ENCODE measurements at regions not wholly inside any gene's neighbourhood (a gene's known extent, or its start where the extent isn't known, plus 50 kb on each side); places are given as distances from the start of the nearest gene placed in this dataset.

GRCh38 chr6:23396949-23397348 lies 729.1 kb upstream of the NRSN1 start:
- ChIA-PET POLR2A (no interaction called here), CTCF (no interaction called here)
- no peak overlapping the region for H3K4me3 ChIP-seq (ENCODE audit: low read depth, low read length)
- no peak overlapping the region for H3K27ac ChIP-seq (ENCODE audit: extremely low read depth, low read depth, low read length)
- H3K9me3 ChIP-seq (ENCODE audit: control insufficient read depth, insufficient read depth, low read depth, low read length): no peaks in the 10 kb centered on the region
- TF ChIP-seq SCRT2 (tag by site-specific recombination; IDR thresholded peaks at IDR 0.05) (no peak), ZNF792 (tag by site-specific recombination; IDR thresholded peaks at IDR 0.05) (no peak), KLF1 (tag by site-specific recombination; IDR thresholded peaks at IDR 0.05) (no peak), ZBTB7A (tag by site-specific recombination; IDR thresholded peaks at IDR 0.05; ENCODE audit: low read depth) (no peak), ZNF394 (tag by site-specific recombination; IDR thresholded peaks at IDR 0.05; ENCODE audit: borderline replicate concordance) (no peak), ZNF473 (tag by site-specific recombination; IDR thresholded peaks at IDR 0.05) (no peak)
- no peaks in the 10 kb centered on the region for H3K36me3 ChIP-seq (ENCODE audit: control insufficient read depth in 2 of 2, insufficient read depth in 1 of 2, low read length in 2 of 2)
- H3K4me1 ChIP-seq (ENCODE audit: control insufficient read depth, insufficient read depth, low read length): no peaks in the 10 kb centered on the region

GRCh38 chr6:23403460-23403859 lies 722.6 kb upstream of the NRSN1 start:
- no peak overlapping the region for H3K27ac ChIP-seq (ENCODE audit: extremely low read depth, low read depth, low read length)
- TF ChIP-seq ZNF335 (tag by site-specific recombination; conservative IDR thresholded peaks at IDR 0.05) (no peak), SP3 (tag by site-specific recombination; IDR thresholded peaks at IDR 0.05) (no peak), CTCF (tag by site-specific recombination; IDR thresholded peaks at IDR 0.05) (no peak), HIC1 (tag by site-specific recombination; IDR thresholded peaks at IDR 0.05) (no peak), OVOL3 (tag by site-specific recombination; IDR thresholded peaks at IDR 0.05) (no peak)
- H3K9me3 ChIP-seq (ENCODE audit: control insufficient read depth, insufficient read depth, low read depth, low read length): no peaks in the 10 kb centered on the region
- H3K4me1 ChIP-seq (ENCODE audit: control insufficient read depth, insufficient read depth, low read length): no peaks in the 10 kb centered on the region
- POLR2A ChIA-PET: no interaction called here
- CTCF ChIA-PET: no interaction called here
- H3K36me3 ChIP-seq (ENCODE audit: control insufficient read depth in 2 of 2, insufficient read depth in 1 of 2, low read length in 2 of 2): no peaks in the 10 kb centered on the region
- no peak overlapping the region for H3K4me3 ChIP-seq (ENCODE audit: low read depth, low read length)

GRCh38 chr6:23409531-23409930 lies 716.5 kb upstream of the NRSN1 start:
- ChIA-PET CTCF (no interaction called here), POLR2A (no interaction called here)
- Histone ChIP-seq H3K27ac (ENCODE audit: extremely low read depth, low read depth, low read length) (no peak overlapping the region), H3K9me3 (ENCODE audit: control insufficient read depth, insufficient read depth, low read depth, low read length) (no peaks in the 10 kb centered on the region), H3K4me1 (ENCODE audit: control insufficient read depth, insufficient read depth, low read length) (no peaks in the 10 kb centered on the region), H3K36me3 (ENCODE audit: control insufficient read depth in 2 of 2, insufficient read depth in 1 of 2, low read length in 2 of 2) (no peaks in the 10 kb centered on the region), H3K4me3 (ENCODE audit: low read depth, low read length) (no peak overlapping the region)
- TF ChIP-seq BCL11A (tag by site-specific recombination; IDR thresholded peaks at IDR 0.05; ENCODE audit: low read depth) (no peak), ELK4 (IDR thresholded peaks at IDR 0.05; ENCODE audit: borderline replicate concordance, low read depth, low read length) (no peak), ZNF792 (tag by site-specific recombination; IDR thresholded peaks at IDR 0.05) (no peak), ZNF624 (tag by site-specific recombination; IDR thresholded peaks at IDR 0.05) (no peak), KLF10 (tag by site-specific recombination; IDR thresholded peaks at IDR 0.05) (no peak), ZNF664 (tag by site-specific recombination; IDR thresholded peaks at IDR 0.05) (no peak), ZNF146 (tag by site-specific recombination; IDR thresholded peaks at IDR 0.05) (no peak), ZNF510 (tag by site-specific recombination; IDR thresholded peaks at IDR 0.05; ENCODE audit: insufficient replicate concordance) (no peak), PRDM4 (tag by site-specific recombination; IDR thresholded peaks at IDR 0.05) (no peak), ZNF837 (tag by site-specific recombination; IDR thresholded peaks at IDR 0.05) (no peak), ZNF416 (tag by site-specific recombination; IDR thresholded peaks at IDR 0.05) (no peak), KLF9 (tag by site-specific recombination; IDR thresholded peaks at IDR 0.05; ENCODE audit: low read depth) (no peak)
- TF ChIP-seq, protein P1, sequence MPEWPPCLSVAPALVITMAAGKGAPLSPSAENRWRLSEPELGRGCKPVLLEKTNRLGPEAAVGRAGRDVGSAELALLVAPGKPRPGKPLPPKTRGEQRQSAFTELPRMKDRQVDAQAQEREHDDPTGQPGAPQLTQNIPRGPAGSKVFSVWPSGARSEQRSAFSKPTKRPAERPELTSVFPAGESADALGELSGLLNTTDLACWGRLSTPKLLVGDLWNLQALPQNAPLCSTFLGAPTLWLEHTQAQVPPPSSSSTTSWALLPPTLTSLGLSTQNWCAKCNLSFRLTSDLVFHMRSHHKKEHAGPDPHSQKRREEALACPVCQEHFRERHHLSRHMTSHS (tag by site-specific recombination; IDR thresholded peaks at IDR 0.05): no peak
- TF ChIP-seq, protein P2, sequence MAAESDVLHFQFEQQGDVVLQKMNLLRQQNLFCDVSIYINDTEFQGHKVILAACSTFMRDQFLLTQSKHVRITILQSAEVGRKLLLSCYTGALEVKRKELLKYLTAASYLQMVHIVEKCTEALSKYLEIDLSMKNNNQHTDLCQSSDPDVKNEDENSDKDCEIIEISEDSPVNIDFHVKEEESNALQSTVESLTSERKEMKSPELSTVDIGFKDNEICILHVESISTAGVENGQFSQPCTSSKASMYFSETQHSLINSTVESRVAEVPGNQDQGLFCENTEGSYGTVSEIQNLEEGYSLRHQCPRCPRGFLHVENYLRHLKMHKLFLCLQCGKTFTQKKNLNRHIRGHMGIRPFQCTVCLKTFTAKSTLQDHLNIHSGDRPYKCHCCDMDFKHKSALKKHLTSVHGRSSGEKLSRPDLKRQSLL (tag by site-specific recombination; IDR thresholded peaks at IDR 0.05): no peak
